Kidney epithelial cell (primary cell): ENCODE measurements at regions not wholly inside any gene's neighbourhood (a gene's known extent, or its start where the extent isn't known, plus 50 kb on each side); places are given as distances from the start of the nearest gene placed in this dataset.

Experiments used
- DNase-seq: peaks from one replicate; pipeline ENCODE4 v3.0.0-alpha.2; 2010; ENCODE audit warnings: low read depth
- H3K27me3 ChIP-seq: 2 replicates; pipeline ENCODE4 v1.6.0; 2011; ENCODE audit warnings: low read length; ENCODE audit not compliant: control insufficient read depth, insufficient read depth
- H3K36me3 ChIP-seq: 2 replicates; pipeline ENCODE4 v1.5.1; 2011; ENCODE audit warnings: low read length; ENCODE audit not compliant: control insufficient read depth, insufficient read depth
- H3K4me3 ChIP-seq: 2 replicates; pipeline ENCODE4 v1.5.1; 2011; ENCODE audit warnings: low read depth, mild to moderate bottlenecking, control low read depth, low read length
- CTCF ChIP-seq: IDR thresholded peaks from 2 replicates; pipeline ENCODE4 v1.5.1; 2011; ENCODE audit warnings: mild to moderate bottlenecking, moderate library complexity, low read length, control low read depth, inconsistent platforms; ENCODE audit not compliant: insufficient read depth, poor library complexity, severe bottlenecking

GRCh38 chr18:45416168-45416567, 199.1 kb upstream of the SLC14A2 start:
- no peak for TF ChIP-seq CTCF
- Histone ChIP-seq H3K27me3 (no peaks in the 10 kb centered on the region), H3K4me3 (no peak overlapping the region), H3K36me3 (no peaks in the 10 kb centered on the region)
- peak; percentile 37 for DNase-seq

- no peak for TF ChIP-seq CTCF
- DNase-seq = no peak
- Histone ChIP-seq H3K27me3 (no peaks in the 10 kb centered on the region), H3K36me3 (no peaks in the 10 kb centered on the region), H3K4me3 (no peak overlapping the region)
These were observed 197.9 kb upstream of the SLC14A2 start for GRCh38 chr18:45417392-45417791.

- TF ChIP-seq CTCF = no peak
- no peak for DNase-seq
- H3K4me3 ChIP-seq = no peak overlapping the region
- no peaks in the 10 kb centered on the region for H3K27me3 ChIP-seq
- no peaks in the 10 kb centered on the region for H3K36me3 ChIP-seq
These were observed 191.6 kb upstream of the SLC14A2 start for GRCh38 chr18:45423659-45424058.

- DNase-seq = no peak
- Histone ChIP-seq H3K36me3 (no peaks in the 10 kb centered on the region), H3K27me3 (no peaks in the 10 kb centered on the region), H3K4me3 (no peak overlapping the region)
- no peak for TF ChIP-seq CTCF
These were observed 185.2 kb upstream of the SLC14A2 start for GRCh38 chr18:45430041-45430440.

GRCh38 chr18:45435810-45436209, 179.5 kb upstream of the SLC14A2 start:
- H3K4me3 ChIP-seq = no peak overlapping the region
- no peaks in the 10 kb centered on the region for H3K36me3 ChIP-seq
- TF ChIP-seq CTCF = no peak
- DNase-seq = no peak
- no peaks in the 10 kb centered on the region for H3K27me3 ChIP-seq

- no peak for TF ChIP-seq CTCF
- no peak overlapping the region for H3K4me3 ChIP-seq
- DNase-seq = no peak
- no peaks in the 10 kb centered on the region for H3K27me3 ChIP-seq
- no peaks in the 10 kb centered on the region for H3K36me3 ChIP-seq
These were observed 177.9 kb upstream of the SLC14A2 start for GRCh38 chr18:45437366-45437765.
